ENCODE measurements at regions not wholly inside any gene's neighbourhood (a gene's known extent, or its start where the extent isn't known, plus 50 kb on each side); places are given as distances from the start of the nearest gene placed in this dataset.
A peak's percentile ranks its signal among the peaks of the same experiment; 100 is the strongest.
"Not testable (repeated sequence)": the region's sequence is repeated elsewhere in the genome, so short reads cannot be mapped to it uniquely, and the experiment has no call there.

DNA sequence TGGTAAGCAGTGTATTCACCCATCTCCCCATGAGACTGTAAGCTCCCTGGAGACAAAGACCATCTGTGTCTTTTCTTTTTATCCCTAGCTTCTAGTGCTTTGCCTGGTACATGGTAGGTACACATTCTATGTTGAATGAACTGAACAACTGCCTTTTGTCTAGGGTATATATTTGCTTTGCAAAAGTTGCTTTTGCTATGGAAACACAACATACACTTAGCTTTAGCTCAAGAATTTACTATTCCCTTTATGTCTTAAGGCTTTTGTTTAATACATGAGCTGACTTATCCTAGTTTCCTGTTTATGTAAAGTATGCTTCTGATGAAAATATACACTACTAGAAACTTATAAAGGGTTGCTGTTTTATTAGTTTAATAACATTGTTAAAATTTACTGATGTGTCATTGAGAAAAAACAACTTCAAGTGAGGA, 198.2 kb downstream of the PRL start:
- no peak for DNase-seq (ENCODE audit: low read depth)

DNA sequence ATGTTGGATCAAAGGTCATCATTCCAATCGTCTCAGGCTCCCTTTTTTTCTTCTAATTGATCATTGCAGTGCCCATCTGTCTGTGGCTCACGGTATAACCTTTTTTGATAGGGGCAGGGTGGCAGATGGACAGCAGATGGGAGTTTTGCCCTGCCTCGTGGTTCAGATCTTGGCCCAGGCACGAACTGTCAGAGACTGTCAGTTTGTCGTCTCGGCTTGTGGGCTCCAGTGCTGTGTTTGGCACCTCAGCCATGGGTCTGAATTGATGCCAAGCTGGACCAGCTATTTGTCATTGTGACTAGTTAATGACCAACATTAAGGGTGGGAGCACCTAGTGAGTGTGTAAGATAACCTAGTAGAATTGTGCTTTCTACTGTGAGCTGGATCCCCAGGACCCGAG, 197.6 kb downstream of the PRL start:
- no peak for DNase-seq (ENCODE audit: low read depth)

DNA sequence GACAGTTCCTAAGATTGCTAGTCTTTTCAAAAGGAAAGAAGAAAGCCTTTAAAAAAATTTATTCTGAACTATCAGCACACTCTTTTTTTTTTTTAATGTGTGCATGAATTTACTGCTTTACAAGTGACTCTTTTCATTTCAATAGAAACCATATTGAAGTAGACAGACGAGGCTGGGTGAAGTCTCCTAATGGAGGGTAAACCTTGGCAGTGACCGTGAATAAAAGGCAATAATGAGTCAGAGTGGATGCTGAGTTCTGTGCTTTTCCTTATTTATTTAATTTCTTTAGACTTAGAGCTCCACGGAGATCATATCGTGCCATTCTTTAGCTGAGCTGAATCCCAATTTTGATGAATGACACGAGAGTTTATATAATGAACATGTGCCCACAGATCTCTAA, 196.9 kb downstream of the PRL start:
- DNase-seq (ENCODE audit: low read depth), result no peak

DNA sequence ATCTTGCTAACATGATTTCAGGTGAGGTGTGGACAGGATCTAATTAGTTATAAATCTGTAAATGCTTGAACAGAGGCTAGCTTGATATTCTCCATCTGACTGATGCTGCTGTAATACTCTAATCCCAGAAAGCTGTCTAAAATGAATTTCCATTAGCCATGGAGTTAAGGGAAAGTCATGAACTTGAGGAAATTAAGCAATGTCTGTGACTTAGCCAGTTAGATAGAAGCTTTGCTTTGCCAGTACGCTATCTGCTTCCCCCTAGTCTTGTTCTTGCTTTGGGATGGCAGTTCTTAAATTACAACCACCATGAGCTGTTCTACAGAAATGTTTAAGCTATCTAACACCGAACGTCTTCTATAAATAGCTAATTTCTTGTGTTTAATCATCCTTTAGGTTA, 195.7 kb downstream of the PRL start:
- no peak for DNase-seq (ENCODE audit: low read depth)

DNA sequence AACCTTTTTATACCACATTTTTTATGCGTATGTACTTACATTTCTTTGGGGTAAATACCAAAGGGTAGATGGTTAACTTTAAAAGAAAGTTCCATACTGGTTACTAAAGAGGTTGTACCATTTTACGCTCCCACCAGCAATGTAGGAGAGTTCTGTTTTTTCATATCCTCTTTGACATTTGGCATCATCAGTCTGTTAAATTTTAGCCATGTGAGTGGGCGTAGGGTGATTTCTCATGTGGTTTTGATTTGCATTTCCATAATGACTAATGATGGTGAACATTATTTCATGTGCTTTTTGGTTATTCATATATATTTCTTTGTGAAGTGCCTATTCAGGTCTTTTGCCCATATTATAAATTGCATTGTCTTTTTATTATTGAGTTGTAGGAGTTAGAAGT, 194.2 kb downstream of the PRL start:
- DNase-seq (ENCODE audit: low read depth), result no peak

DNA sequence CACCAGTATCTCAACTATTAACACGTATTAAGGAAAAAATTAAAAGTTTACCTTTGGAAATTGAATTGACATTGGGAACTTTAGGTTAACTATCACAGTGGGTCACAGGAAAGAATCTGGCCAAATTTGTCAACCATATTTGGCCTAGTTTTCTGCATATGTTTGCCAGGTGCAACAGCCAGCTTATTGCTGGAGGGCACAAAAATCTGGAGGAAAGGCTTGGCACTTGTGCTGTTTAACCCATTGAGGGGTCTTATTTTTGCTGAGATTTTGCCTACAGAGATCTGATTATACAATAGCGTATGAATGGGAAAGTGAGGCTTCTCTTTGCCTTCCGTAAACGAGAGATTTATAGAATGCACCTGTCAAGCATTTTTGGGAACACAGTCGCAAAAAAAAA, 190.4 kb downstream of the PRL start:
- DNase-seq (ENCODE audit: low read depth), result no peak

DNA sequence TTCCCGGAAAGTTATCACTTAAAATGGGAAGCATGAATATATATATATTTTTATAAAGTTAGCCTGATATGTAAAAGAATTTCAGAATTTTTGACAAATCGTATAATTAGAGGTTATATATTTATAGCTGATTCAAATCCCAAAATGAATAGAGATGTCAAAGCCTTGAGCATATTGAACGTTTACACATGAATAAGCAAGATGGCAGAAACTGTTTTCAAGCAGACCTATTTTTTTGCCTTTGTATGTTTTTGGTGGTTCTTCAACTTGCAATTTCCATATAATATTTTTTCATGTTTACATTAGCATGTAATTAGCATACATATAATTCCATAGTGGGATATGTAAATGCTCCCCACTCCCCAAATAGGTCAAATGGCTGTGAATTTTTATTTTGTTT, 189.9 kb downstream of the PRL start:
- DNase-seq (ENCODE audit: low read depth), result no peak

DNA sequence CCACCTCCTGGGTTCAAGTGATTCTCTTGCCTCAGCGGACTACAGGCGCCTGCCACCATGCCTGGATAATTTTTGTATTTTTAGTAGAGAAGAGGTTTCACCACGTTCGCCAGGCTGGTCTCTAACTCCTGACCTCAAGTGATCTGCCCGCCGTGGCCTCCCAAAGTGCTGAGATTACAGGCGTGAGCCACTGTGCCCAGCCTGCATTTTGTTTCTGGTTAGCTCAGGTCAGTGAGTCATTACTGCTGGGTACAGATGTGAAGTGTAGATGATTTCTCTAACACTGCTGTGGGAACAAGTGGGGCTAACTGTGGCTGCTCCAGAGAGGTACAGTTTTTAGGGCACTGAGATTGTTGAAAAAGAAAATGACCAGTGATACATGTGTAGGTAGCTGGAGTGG, 188.6 kb downstream of the PRL start:
- DNase-seq (ENCODE audit: low read depth), result peak; percentile 49

DNA sequence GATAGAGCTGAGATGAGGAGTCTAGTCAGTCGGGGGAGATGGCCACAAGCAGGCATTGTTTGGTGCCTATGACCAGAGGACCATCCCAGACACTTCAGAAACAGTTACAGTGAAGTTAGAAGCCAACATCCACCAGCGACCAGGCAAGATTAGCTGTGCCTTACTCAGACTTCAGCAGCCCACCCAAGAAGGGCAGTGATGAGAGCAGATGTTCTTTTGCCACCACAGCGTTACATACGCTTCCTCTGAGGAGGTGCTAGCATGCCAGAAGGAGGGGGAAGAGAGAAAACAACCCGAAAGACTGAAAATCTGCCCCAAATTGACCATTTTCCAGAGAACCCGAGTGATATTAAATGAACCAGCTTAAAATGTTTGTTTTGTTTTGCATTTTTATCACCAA, 186.8 kb downstream of the PRL start:
- DNase-seq (ENCODE audit: low read depth), result no peak

DNA sequence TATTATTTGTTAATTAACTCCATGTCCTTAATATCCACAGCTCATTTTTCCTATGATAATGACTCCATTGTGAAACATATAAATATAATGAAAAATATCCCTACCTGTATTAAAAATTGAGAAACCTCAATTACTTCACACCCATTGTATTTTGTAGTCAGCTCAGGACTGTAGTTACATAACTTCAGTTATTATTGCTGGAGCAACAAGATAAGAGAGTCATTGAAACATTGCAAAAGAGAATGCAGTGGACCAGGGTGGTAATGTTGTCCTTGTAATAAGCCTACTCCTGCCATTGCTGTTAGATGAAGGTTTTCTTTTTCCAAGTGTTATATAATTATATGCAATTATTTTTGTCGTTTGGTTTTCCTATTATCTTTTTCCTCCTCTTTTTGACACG, 184.4 kb downstream of the PRL start:
- DNase-seq (ENCODE audit: low read depth), result no peak

DNA sequence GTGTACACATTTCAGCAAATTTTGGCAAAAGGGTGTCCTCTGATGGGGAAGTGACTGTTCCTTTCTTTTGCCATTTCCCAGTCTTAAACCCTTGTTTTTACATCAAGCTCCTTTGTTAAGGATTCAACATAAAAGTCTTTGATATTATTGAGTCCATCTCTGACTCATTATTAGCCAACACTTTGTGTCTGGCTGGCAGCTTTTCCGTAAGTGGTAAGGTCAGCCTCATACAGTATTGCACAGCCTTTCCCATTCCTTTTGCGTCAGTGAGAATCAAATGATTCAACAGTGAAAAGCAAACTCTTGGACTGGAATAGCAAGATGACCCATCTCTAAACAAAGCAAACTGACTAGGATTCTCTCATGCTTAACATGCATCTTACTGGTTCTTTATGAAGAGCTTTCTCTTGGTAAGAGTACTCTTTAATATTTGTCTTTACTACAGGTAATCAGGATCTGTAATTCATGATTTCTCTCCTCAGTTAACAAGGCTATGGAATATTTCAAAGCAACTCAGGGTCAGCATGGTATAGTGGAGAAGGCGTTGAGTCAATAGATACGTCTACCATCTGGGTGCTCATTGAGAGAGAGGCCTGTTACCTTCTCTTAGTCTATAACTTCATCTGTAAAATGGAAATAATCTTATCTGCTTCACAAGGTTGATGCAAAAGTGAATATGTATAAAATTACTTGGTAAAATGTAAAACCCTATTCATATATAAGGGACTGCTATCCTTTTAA, 183.6 kb downstream of the PRL start:
- DNase-seq (ENCODE audit: low read depth), result peak; percentile 83

DNA sequence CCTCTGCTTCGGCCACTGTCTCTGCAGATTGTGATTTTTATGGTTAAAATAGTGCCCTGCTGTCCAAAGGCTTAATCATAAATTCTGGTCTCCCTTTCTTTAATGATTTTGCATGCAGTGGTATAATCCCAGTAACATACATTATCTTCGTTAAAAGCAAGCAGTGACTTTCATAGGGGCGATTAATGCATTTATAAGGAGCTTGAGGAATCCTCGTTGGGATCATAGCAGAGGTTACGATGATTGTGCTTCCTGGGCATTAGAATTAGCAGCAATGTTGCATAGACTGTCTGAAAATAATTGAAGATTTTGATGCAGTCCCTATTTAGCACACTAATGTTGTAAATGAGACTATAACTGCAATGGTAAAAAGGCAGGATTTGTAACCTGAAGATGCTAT, 181.3 kb downstream of the PRL start:
- no peak for DNase-seq (ENCODE audit: low read depth)

DNA sequence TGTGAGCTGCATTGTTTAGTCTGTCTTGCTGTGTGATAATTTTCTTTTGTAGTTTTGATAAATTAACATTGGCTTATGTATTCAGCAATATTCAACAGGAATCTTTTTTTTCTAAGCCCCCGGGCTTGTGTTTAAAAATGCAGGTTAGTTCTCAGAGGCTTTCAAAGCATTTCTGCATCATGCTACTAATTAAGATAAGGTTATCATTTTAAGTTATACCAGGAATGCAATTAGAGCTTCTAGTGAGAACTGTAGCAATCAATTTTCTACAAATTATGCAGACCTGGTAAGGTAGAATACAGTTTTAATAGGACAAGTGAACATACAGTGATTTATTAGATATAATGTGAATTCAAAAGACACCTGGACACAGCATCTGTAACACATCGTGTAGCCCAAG, 179.2 kb downstream of the PRL start:
- DNase-seq (ENCODE audit: low read depth), result no peak

DNA sequence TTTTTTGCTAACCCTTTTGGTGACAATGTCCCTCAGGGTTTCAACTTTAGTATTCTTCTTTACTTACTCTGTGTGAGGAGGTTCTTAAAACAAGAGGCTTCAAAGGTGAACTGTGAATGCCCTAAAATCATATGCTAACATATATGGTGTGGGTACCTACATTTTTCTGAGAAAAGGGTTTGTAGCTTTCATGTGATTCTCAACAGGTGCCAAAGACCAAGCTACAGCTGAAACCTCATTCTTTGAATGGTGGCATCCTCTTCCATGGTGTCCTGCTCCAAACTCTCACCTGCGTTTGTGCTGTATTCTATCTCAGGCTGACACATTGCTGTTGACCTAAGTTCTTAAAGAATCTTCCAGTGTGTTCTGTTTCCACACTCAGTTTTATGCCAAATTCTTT, 177.3 kb downstream of the PRL start:
- no peak for DNase-seq (ENCODE audit: low read depth)

DNA sequence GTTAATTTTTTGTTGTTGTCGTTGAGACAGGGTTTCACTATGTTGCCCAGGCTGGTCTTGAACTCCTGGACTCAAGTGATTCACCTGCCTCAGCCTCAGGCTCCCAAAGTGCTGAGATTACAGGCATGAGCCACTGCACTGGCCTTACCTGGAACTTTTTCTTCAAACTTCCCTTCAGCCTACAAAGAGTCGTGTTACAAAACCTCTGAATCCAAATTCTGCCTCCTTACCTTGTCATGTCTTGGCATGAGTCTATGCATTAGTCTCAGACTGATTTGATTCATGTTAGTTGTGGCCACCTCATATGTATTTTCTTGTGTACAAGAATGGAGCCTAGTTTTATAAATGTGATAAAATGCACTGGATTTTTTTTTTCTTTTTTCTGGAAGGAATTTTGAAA, 172.1 kb downstream of the PRL start:
- DNase-seq (ENCODE audit: low read depth), result no peak

DNA sequence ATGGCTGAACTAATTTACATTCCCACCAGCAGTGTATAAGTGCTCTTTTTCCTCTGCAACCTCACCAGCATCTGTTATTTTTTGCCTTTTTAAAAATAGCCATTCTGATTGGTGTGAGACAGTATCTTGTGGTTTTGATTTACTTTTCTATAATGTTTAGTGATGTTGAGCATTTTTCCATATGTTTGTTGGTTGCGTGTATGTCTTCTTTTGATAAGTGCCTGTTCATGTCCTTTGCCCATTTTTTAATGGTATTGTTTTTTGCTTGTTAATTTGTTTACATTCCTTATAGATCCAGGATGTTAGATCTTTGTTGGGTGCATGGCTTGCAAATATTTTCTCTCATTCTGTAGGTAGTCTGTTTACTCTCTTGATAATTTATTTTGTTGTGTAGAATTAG, 169.9 kb downstream of the PRL start:
- no peak for DNase-seq (ENCODE audit: low read depth)

DNA sequence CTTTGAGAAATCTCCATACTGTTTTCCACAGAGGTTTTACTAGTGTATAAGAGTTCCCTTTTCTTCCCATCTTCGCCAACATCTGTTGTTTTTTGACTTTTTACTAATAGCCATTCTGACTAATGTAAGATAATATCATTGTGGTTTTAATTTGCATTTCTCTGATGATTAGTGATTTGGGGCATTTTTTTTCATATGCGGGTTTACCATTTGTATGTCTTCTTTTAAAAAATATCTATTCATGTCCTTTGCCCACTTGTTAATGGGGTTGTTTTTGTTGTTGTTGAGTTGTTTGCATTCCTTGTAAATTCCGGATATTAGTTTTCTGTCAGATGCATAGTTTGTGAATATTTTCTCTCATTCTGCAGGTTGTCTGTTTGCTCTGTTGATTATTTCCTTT, 167.1 kb downstream of the PRL start:
- no peak for DNase-seq (ENCODE audit: low read depth)

DNA sequence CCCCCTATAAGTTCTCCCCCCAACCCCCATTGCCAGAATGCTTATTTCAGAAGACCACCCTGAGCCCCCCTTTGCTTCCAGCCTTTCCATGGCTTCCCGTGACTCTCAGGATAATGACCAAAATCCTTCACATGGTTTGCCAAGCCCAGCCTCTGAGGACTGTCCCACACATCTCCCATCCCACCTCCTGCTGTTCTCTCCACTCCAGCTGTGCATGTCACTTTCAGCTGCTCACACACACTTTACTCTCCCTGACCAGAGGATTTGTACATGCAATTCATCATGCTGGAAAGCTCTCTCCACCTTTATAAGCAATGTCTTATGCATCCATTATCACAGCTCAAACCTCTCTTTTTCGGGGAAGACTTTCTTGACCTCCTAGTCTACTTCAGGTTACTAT, 164.2 kb downstream of the PRL start:
- no peak for DNase-seq (ENCODE audit: low read depth)

DNA sequence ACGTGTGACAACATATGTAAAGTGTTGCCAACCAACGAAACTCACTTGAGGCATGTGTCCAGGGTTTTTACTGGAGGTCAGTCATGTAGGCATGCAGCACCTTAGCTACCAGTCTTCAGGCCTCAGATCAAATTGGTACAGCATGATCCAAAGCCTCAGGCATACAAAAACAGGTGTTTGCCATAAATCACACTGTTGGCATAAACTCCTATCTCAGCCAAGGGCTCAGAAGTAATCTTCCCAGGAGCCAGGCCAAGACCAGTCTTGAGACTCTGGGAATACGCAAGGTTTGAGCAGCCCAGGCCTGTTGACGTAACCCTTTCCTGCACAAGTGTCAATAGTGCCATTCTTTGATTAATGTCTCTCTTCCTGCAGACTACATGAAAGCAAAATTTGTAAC, 163.5 kb downstream of the PRL start:
- no peak for DNase-seq (ENCODE audit: low read depth)

DNA sequence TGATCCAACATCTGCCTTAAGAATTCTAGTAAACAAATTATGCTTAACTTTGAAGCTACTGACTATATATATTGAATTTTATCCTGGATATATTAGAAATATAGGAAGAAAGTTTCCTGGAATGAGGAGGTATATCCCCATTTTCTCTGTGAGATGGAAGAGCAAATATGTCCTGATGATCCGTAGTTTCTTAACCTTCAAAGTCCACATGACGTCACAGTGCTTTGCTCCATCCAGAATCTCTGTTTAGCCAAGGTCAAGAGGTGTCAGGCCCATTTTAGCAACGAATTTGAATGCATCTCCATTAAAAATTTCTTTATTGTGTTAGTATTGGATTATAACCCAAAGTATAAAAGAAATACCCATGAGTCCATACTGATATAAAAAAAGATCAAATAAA, 162.5 kb downstream of the PRL start:
- DNase-seq (ENCODE audit: low read depth), result no peak

DNA sequence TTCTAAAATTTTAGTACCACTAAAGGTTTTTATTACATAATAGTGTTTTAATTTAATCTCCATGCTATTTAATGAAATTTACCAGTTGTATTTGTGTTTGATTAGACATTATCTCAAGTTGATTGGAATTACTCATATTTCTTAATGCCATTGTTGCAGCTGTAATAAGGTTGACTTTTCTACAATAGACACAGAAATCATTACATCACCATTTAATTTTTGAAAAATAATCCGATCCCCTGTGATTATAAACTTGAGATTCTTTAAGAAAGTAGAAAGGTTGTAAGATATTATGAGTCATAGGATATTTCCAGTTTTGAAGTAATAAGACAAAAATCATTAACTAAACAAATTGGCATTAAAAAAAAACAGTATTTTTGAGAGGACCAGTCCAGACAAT, 161.4 kb downstream of the PRL start:
- DNase-seq (ENCODE audit: low read depth), result no peak

DNA sequence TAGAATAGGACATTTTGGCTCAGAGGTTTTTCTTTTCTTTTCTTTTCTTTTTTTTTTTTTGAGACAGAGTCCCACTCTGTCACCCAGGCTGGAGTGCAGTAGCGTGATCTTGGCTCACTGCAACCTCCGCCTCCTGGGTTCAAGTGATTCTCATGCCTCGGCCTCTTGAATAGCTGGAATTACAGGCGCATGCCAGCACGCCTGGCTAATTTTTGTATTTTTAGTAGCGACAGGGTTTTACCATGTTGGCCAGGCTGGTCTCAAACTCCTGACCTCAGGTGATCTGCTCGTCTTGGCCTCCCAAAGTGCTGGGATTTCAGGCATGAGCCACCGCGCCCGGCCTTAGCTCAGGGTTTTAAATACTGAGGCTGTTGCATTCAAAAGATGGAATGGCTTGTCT, 156.1 kb downstream of the PRL start:
- DNase-seq (ENCODE audit: low read depth), result not testable (repeated sequence)

DNA sequence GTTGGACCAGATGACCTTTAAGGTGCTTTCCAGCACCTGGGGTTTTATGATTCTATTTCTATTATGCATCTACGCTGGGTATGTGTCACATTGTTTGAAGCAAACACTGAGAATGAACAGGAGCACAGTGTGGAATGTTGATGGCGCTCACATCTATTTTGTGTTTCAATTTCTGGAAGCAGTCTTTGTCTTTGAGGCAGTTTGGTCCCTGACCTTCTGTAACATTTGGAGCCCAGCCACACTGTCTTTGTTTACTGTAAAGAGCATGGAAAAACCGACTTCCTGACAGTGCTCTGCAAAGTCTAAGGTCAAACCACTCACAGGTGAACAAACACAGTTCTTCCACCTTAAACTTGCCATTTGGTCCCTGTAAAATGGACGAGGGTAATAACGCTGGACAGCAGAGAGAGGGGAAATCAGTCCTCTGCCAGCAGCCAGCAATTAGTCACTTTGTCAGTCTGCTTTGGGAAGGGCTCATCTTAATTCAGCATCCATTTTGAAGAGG, 155.5 kb downstream of the PRL start:
- DNase-seq (ENCODE audit: low read depth), result no peak

DNA sequence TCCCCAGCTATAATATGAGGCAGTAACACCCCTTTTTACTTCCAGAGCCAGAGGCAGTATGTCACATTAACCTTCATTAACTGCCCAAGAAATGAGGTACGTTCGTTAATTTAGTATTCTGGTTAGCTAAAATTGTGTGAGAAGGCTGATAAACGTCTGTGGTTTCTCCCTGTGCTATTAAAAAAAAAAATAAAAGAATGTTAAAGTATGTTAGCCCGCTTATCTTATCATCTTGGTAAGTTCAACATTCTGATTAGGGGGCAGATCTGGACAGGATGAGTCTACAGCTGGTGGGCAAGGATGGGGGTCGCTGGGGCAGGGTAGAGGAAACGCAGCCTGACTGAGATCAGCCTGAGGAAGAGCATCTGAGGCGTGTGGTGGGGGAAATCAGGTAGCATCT, 154.0 kb downstream of the PRL start:
- DNase-seq (ENCODE audit: low read depth), result no peak

Measured in Daoy (cell line).